ENCODE measurements at regions not wholly inside any gene's neighbourhood (a gene's known extent, or its start where the extent isn't known, plus 50 kb on each side); places are given as distances from the start of the nearest gene placed in this dataset.

DNA sequence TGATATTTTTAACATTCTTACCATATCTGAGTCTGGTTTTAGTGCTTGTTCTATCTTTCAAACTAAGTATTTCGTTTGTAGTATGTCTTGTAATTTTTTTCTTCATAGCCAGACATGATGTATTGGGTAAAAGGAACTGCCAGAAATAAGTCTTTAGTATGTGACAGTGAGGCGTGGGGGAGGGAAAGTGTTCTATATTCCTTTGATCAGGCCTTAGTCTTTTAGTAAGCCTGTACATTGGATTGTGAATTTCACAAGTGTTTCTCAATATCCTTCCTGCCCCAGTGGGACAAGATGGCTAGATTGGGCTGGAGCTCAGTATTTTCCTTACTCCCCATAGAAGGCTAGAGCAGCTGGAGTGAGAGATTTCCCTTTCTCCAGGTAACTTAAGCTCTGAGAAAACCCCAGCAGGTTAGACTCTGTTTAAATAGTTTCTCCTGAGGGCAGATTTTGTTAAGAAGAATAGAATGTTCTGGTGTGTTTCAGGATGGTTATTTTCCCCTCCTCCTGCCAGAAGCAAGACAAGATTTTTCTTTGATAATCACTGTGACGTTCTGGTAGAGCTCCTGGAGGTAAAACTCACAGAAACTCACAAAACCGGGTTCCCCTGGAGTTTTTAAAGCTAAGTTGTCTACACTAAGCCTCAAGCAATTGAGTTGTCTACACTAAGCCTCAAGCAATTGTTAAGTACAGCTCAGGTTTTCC is 140.7 kb upstream of the ARPP21 start:
- no peak overlapping the region for H3K27ac ChIP-seq (ENCODE audit: low read length, poor library complexity, severe bottlenecking)
- no peak overlapping the region for H4K91ac ChIP-seq (ENCODE audit: low read length)
- H2BK120ac ChIP-seq (ENCODE audit: low read depth, low read length), result no peak overlapping the region
- no peak overlapping the region for H2BK12ac ChIP-seq (ENCODE audit: low read length in 2 of 2)
- 61% methylated on average over 3 of the region's 4 CpGs for WGBS
- no peak overlapping the region for H3K4me3 ChIP-seq (ENCODE audit: insufficient read depth in 1 of 2, low read depth in 1 of 2, low read length in 2 of 2)
- no peak overlapping the region for H3K14ac ChIP-seq (ENCODE audit: low read length in 2 of 2)
- no peak overlapping the region for H2AFZ ChIP-seq (ENCODE audit: low read depth, low read length)
- H3K18ac ChIP-seq (ENCODE audit: low read depth in 1 of 2, low read length in 2 of 2), result no peak overlapping the region
- no peak overlapping the region for H3K4ac ChIP-seq (ENCODE audit: low read depth in 1 of 2, low read length in 2 of 2)
- no peaks in the 10 kb centered on the region for H3K36me3 ChIP-seq (ENCODE audit: control insufficient read depth in 1 of 2, insufficient read depth in 2 of 2, low read depth in 1 of 2, low read length in 2 of 2)
- H3K4me2 ChIP-seq (ENCODE audit: low read length, poor library complexity, severe bottlenecking), result no peak overlapping the region
- H2BK15ac ChIP-seq (ENCODE audit: low read depth, poor library complexity, severe bottlenecking), result no peak overlapping the region
- H3K79me1 ChIP-seq (replicated peaks; ENCODE audit: low read length, poor library complexity, severe bottlenecking), result no peaks in the 10 kb centered on the region
- H3K27me3 ChIP-seq (ENCODE audit: control insufficient read depth in 1 of 2, insufficient read depth in 1 of 2, low read length in 2 of 2), result no peaks in the 10 kb centered on the region
- DNase-seq, result no peak
- peak overlapping the region; percentile 69 for H2AK5ac ChIP-seq (ENCODE audit: low read length, severe bottlenecking)
- no peak overlapping the region for H2BK5ac ChIP-seq (ENCODE audit: low read depth, low read length, poor library complexity, severe bottlenecking)
- H3K4me1 ChIP-seq (ENCODE audit: control insufficient read depth, insufficient read depth, low read depth, low read length), result no peaks in the 10 kb centered on the region
- no peak overlapping the region for H4K8ac ChIP-seq (ENCODE audit: low read length)
- H3K9me3 ChIP-seq (ENCODE audit: control insufficient read depth, low read length), result peaks cover 7% of the 10 kb centered on the region
- H3K9ac ChIP-seq (ENCODE audit: low read length), result no peak overlapping the region
- H3K23ac ChIP-seq (ENCODE audit: low read length in 2 of 2), result no peak overlapping the region

DNA sequence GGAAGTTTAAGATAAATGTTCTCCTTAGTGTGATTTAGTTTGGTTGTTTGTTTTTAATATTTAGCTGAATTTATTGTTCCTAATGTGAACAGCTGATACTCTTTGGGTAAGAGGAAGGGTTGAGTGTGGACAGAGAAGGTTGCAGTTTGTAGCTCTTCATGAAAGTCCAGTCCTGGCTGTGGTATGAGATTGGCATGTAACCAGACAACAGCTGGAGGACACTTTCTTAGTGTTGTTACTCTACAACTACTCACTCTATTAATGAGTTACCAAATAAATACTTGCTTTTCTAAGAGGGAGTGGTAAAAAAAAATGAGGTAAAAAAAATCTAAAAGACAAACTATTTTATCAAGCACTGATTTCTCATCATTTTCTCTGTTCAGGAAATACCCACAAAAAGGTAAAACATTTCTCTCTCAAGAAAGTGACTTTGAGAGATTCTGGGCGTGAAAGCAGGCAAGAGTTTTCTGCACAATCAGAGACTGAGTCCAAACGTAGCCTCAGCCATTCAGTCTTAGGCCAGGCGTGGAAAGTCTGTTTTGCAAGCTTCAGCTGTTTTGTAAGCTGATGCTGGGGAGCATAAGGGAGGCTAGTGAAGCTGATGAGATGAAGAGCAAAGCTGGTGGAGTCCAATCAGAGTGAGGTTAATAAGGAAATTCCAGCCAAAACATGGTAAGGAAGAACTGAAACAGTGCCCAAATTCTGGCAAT is 138.5 kb upstream of the ARPP21 start:
- H3K9me3 ChIP-seq (ENCODE audit: control insufficient read depth, low read length), result peaks cover 7% of the 10 kb centered on the region
- no peak overlapping the region for H2BK12ac ChIP-seq (ENCODE audit: low read length in 2 of 2)
- no peak overlapping the region for H2AFZ ChIP-seq (ENCODE audit: low read depth, low read length)
- H3K36me3 ChIP-seq (ENCODE audit: control insufficient read depth in 1 of 2, insufficient read depth in 2 of 2, low read depth in 1 of 2, low read length in 2 of 2), result no peaks in the 10 kb centered on the region
- no peak overlapping the region for H4K8ac ChIP-seq (ENCODE audit: low read length)
- H3K4me1 ChIP-seq (ENCODE audit: control insufficient read depth, insufficient read depth, low read depth, low read length), result peaks cover 4% of the 10 kb centered on the region
- H3K9ac ChIP-seq (ENCODE audit: low read length), result no peak overlapping the region
- H3K14ac ChIP-seq (ENCODE audit: low read length in 2 of 2), result no peak overlapping the region
- 66% methylated on average over 3 of the region's 3 CpGs for WGBS
- no peak overlapping the region for H2BK120ac ChIP-seq (ENCODE audit: low read depth, low read length)
- no peak overlapping the region for H3K23ac ChIP-seq (ENCODE audit: low read length in 2 of 2)
- no peaks in the 10 kb centered on the region for H3K27me3 ChIP-seq (ENCODE audit: control insufficient read depth in 1 of 2, insufficient read depth in 1 of 2, low read length in 2 of 2)
- no peak overlapping the region for H3K4me2 ChIP-seq (ENCODE audit: low read length, poor library complexity, severe bottlenecking)
- H3K18ac ChIP-seq (ENCODE audit: low read depth in 1 of 2, low read length in 2 of 2), result no peak overlapping the region
- no peaks in the 10 kb centered on the region for H3K79me1 ChIP-seq (replicated peaks; ENCODE audit: low read length, poor library complexity, severe bottlenecking)
- no peak overlapping the region for H2BK15ac ChIP-seq (ENCODE audit: low read depth, poor library complexity, severe bottlenecking)
- no peak overlapping the region for H4K91ac ChIP-seq (ENCODE audit: low read length)
- DNase-seq, result no peak
- no peak overlapping the region for H3K4me3 ChIP-seq (ENCODE audit: insufficient read depth in 1 of 2, low read depth in 1 of 2, low read length in 2 of 2)
- no peak overlapping the region for H2AK5ac ChIP-seq (ENCODE audit: low read length, severe bottlenecking)
- no peak overlapping the region for H3K4ac ChIP-seq (ENCODE audit: low read depth in 1 of 2, low read length in 2 of 2)
- no peak overlapping the region for H2BK5ac ChIP-seq (ENCODE audit: low read depth, low read length, poor library complexity, severe bottlenecking)
- H3K27ac ChIP-seq (ENCODE audit: low read length, poor library complexity, severe bottlenecking), result peak overlapping the region; percentile 60

DNA sequence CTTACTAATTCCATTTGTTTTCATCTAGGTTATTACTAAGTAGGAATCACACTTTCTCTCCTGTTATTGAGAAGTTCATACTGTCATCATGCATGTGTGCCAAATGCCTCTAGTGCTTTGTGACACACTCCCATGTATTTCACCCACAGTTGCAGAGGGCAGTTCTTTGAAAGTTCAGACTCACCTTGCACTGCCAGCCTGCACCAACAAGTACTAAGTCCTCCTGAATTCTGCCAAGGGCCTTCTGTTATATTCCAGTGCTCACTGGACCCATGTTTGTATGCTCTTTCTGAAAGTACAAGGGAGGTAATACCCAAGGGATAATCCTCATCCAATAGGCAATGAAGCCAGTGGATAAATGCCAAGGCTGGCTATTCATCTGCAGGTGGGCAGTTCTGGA is 136.6 kb upstream of the ARPP21 start:
- no peak for DNase-seq
- Histone ChIP-seq H3K4me3 (ENCODE audit: insufficient read depth in 1 of 2, low read depth in 1 of 2, low read length in 2 of 2) (no peak overlapping the region), H3K4me1 (ENCODE audit: control insufficient read depth, insufficient read depth, low read depth, low read length) (peaks cover 4% of the 10 kb centered on the region), H2AFZ (ENCODE audit: low read depth, low read length) (no peak overlapping the region), H2BK12ac (ENCODE audit: low read length in 2 of 2) (no peak overlapping the region), H3K27ac (ENCODE audit: low read length, poor library complexity, severe bottlenecking) (no peak overlapping the region), H2BK120ac (ENCODE audit: low read depth, low read length) (no peak overlapping the region), H3K14ac (ENCODE audit: low read length in 2 of 2) (no peak overlapping the region), H3K79me1 (replicated peaks; ENCODE audit: low read length, poor library complexity, severe bottlenecking) (no peaks in the 10 kb centered on the region), H3K23ac (ENCODE audit: low read length in 2 of 2) (no peak overlapping the region), H3K4me2 (ENCODE audit: low read length, poor library complexity, severe bottlenecking) (no peak overlapping the region), H2BK15ac (ENCODE audit: low read depth, poor library complexity, severe bottlenecking) (no peak overlapping the region), H3K36me3 (ENCODE audit: control insufficient read depth in 1 of 2, insufficient read depth in 2 of 2, low read depth in 1 of 2, low read length in 2 of 2) (no peaks in the 10 kb centered on the region), H3K9ac (ENCODE audit: low read length) (no peak overlapping the region), H2AK5ac (ENCODE audit: low read length, severe bottlenecking) (no peak overlapping the region), H3K9me3 (ENCODE audit: control insufficient read depth, low read length) (peaks cover 7% of the 10 kb centered on the region), H2BK5ac (ENCODE audit: low read depth, low read length, poor library complexity, severe bottlenecking) (no peak overlapping the region), H4K8ac (ENCODE audit: low read length) (no peak overlapping the region), H4K91ac (ENCODE audit: low read length) (no peak overlapping the region), H3K4ac (ENCODE audit: low read depth in 1 of 2, low read length in 2 of 2) (no peak overlapping the region), H3K18ac (ENCODE audit: low read depth in 1 of 2, low read length in 2 of 2) (no peak overlapping the region), H3K27me3 (ENCODE audit: control insufficient read depth in 1 of 2, insufficient read depth in 1 of 2, low read length in 2 of 2) (no peaks in the 10 kb centered on the region)

DNA sequence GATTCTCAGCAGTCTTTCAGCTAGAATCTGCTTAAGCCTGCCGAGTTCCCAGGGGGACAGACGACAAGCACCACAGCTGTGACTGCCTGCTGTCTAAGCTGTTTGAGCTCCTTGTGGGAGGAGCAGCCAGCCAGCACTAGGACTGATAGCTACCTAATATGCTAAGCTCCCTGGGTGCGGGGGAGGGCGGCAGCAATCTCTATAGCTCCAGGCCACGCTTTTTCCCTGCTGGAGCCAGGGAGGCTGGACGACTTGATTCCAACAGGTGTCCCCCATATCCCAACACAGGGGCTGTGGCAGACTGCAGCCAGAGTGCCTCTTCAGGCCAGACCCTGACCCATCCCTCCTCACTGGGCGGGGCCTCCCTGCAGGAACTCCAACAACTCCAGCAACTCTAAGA is 134.1 kb upstream of the ARPP21 start:
- no peak overlapping the region for H3K9ac ChIP-seq (ENCODE audit: low read length)
- no peak overlapping the region for H3K4ac ChIP-seq (ENCODE audit: low read depth in 1 of 2, low read length in 2 of 2)
- no peak overlapping the region for H3K23ac ChIP-seq (ENCODE audit: low read length in 2 of 2)
- no peak overlapping the region for H3K14ac ChIP-seq (ENCODE audit: low read length in 2 of 2)
- H3K27ac ChIP-seq (ENCODE audit: low read length, poor library complexity, severe bottlenecking), result no peak overlapping the region
- no peak overlapping the region for H3K18ac ChIP-seq (ENCODE audit: low read depth in 1 of 2, low read length in 2 of 2)
- no peak overlapping the region for H2BK120ac ChIP-seq (ENCODE audit: low read depth, low read length)
- peaks cover 4% of the 10 kb centered on the region for H3K4me1 ChIP-seq (ENCODE audit: control insufficient read depth, insufficient read depth, low read depth, low read length)
- no peak overlapping the region for H2BK15ac ChIP-seq (ENCODE audit: low read depth, poor library complexity, severe bottlenecking)
- H3K9me3 ChIP-seq (ENCODE audit: control insufficient read depth, low read length), result no peaks in the 10 kb centered on the region
- no peak overlapping the region for H2AK5ac ChIP-seq (ENCODE audit: low read length, severe bottlenecking)
- no peaks in the 10 kb centered on the region for H3K36me3 ChIP-seq (ENCODE audit: control insufficient read depth in 1 of 2, insufficient read depth in 2 of 2, low read depth in 1 of 2, low read length in 2 of 2)
- WGBS, result 12% methylated on average over 7 of the region's 7 CpGs
- no peak for DNase-seq
- H4K8ac ChIP-seq (ENCODE audit: low read length), result no peak overlapping the region
- no peaks in the 10 kb centered on the region for H3K27me3 ChIP-seq (ENCODE audit: control insufficient read depth in 1 of 2, insufficient read depth in 1 of 2, low read length in 2 of 2)
- no peaks in the 10 kb centered on the region for H3K79me1 ChIP-seq (replicated peaks; ENCODE audit: low read length, poor library complexity, severe bottlenecking)
- H2BK5ac ChIP-seq (ENCODE audit: low read depth, low read length, poor library complexity, severe bottlenecking), result no peak overlapping the region
- H2AFZ ChIP-seq (ENCODE audit: low read depth, low read length), result no peak overlapping the region
- no peak overlapping the region for H3K4me2 ChIP-seq (ENCODE audit: low read length, poor library complexity, severe bottlenecking)
- H2BK12ac ChIP-seq (ENCODE audit: low read length in 2 of 2), result no peak overlapping the region
- no peak overlapping the region for H4K91ac ChIP-seq (ENCODE audit: low read length)
- H3K4me3 ChIP-seq (ENCODE audit: insufficient read depth in 1 of 2, low read depth in 1 of 2, low read length in 2 of 2), result no peak overlapping the region

All from mesenchymal stem cell (in vitro differentiated cells and primary cell).